ENCODE measurements at regions not wholly inside any gene's neighbourhood (a gene's known extent, or its start where the extent isn't known, plus 50 kb on each side); places are given as distances from the start of the nearest gene placed in this dataset.

GRCh38 chr2:116145031-116145430, 1669.5 kb upstream of the DDX18 start:
- no peaks in the 10 kb centered on the region for H3K27me3 ChIP-seq (replicated peaks; ENCODE audit: control insufficient read depth, insufficient read depth, low read length)
- no peaks in the 10 kb centered on the region for H3K9me3 ChIP-seq
- no peaks in the 10 kb centered on the region for H3K9me3 Mint-ChIP-seq (ENCODE audit: unreplicated experiment)
- H3K4me3 Mint-ChIP-seq (ENCODE audit: unreplicated experiment): no peak overlapping the region
- H3K27ac Mint-ChIP-seq (ENCODE audit: unreplicated experiment): no peak overlapping the region
- no peak overlapping the region for H3K4me3 ChIP-seq (ENCODE audit: low read depth, low read length)
- intact Hi-C loops (cut with micrococcal nuclease; ENCODE audit: unreplicated experiment): no loop called here
- TF ChIP-seq CTCF (IDR thresholded peaks at IDR 0.05; ENCODE audit: insufficient read depth in 1 of 2, low read depth in 1 of 2, low read length in 1 of 2, severe bottlenecking in 1 of 2, unreplicated experiment in 1 of 2): no peak
- H3K4me1 Mint-ChIP-seq (ENCODE audit: low read depth, unreplicated experiment): no peaks in the 10 kb centered on the region
- H3K27me3 Mint-ChIP-seq (ENCODE audit: insufficient read depth, unreplicated experiment): no peaks in the 10 kb centered on the region
- H3K36me3 Mint-ChIP-seq (ENCODE audit: insufficient read depth, unreplicated experiment): no peaks in the 10 kb centered on the region
- H3K4me1 ChIP-seq: no peaks in the 10 kb centered on the region
- no peaks in the 10 kb centered on the region for H3K36me3 ChIP-seq (ENCODE audit: control insufficient read depth, insufficient read depth, low read length)
- no TSS peak for BruUV-seq (replicated peaks)
- ChIA-PET CTCF (no interaction called here), POLR2A (no interaction called here)
- DNase-seq: no peak

DNA sequence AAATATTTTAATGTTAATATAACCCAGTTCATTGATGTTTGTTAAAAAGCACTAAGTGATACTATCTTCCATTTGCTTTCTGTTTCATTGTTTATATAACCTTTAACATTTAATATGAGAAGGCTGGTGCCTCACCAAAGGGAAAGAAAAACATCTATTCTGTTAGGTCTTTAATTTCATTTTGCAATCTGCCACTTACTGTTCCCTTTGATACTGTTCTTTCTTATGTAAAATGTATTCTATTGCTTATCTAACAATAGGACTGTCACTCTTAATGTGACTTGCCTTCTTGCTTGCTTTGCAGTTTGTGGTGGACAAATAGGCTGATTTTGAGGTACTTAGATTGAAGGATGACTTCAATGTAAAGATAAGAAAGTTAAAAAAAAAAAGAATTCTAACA, 1666.1 kb upstream of the DDX18 start:
- TF ChIP-seq CTCF (IDR thresholded peaks at IDR 0.05; ENCODE audit: insufficient read depth in 1 of 2, low read depth in 1 of 2, low read length in 1 of 2, severe bottlenecking in 1 of 2, unreplicated experiment in 1 of 2): no peak
- Mint-ChIP-seq H3K27ac (ENCODE audit: unreplicated experiment) (no peak overlapping the region), H3K9me3 (ENCODE audit: unreplicated experiment) (peaks cover 17% of the 10 kb centered on the region), H3K27me3 (ENCODE audit: insufficient read depth, unreplicated experiment) (no peaks in the 10 kb centered on the region), H3K4me1 (ENCODE audit: low read depth, unreplicated experiment) (no peaks in the 10 kb centered on the region), H3K36me3 (ENCODE audit: insufficient read depth, unreplicated experiment) (no peaks in the 10 kb centered on the region), H3K4me3 (ENCODE audit: unreplicated experiment) (no peak overlapping the region)
- H3K27me3 ChIP-seq (replicated peaks; ENCODE audit: control insufficient read depth, insufficient read depth, low read length): no peaks in the 10 kb centered on the region
- ChIA-PET POLR2A (no interaction called here), CTCF (no interaction called here)
- H3K4me1 ChIP-seq: no peaks in the 10 kb centered on the region
- no peak overlapping the region for H3K4me3 ChIP-seq (ENCODE audit: low read depth, low read length)
- BruUV-seq (replicated peaks): no TSS peak
- intact Hi-C loops (cut with micrococcal nuclease; ENCODE audit: unreplicated experiment): no loop called here
- no peak for DNase-seq
- H3K9me3 ChIP-seq: no peaks in the 10 kb centered on the region
- H3K36me3 ChIP-seq (ENCODE audit: control insufficient read depth, insufficient read depth, low read length): no peaks in the 10 kb centered on the region

DNA sequence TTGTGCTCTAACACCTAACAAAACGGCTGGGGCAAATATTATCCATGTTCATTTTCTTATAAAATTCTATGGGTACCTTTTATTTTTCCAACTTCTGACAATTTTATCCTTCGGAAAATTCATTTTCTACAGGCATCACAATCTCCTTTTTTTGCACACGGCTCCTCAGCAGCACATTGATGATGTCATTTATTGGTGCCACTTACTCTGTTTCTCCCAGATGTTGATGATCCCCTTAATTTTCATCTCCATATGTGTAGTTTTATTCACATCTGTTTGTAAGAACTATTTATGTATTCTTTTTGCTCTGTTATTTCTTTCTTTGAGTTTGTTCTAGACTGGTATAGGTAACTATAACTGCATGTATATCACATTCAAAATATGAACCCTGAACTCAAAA, 1660.8 kb upstream of the DDX18 start:
- Mint-ChIP-seq H3K4me3 (ENCODE audit: unreplicated experiment) (no peak overlapping the region), H3K27me3 (ENCODE audit: insufficient read depth, unreplicated experiment) (no peaks in the 10 kb centered on the region), H3K27ac (ENCODE audit: unreplicated experiment) (no peak overlapping the region), H3K9me3 (ENCODE audit: unreplicated experiment) (peaks cover 28% of the 10 kb centered on the region), H3K4me1 (ENCODE audit: low read depth, unreplicated experiment) (no peaks in the 10 kb centered on the region), H3K36me3 (ENCODE audit: insufficient read depth, unreplicated experiment) (no peaks in the 10 kb centered on the region)
- Histone ChIP-seq H3K4me1 (no peaks in the 10 kb centered on the region), H3K36me3 (ENCODE audit: control insufficient read depth, insufficient read depth, low read length) (no peaks in the 10 kb centered on the region), H3K9me3 (peaks cover 6% of the 10 kb centered on the region; the same call in 1 of the 2 replicates), H3K27me3 (replicated peaks; ENCODE audit: control insufficient read depth, insufficient read depth, low read length) (no peaks in the 10 kb centered on the region), H3K4me3 (ENCODE audit: low read depth, low read length) (no peak overlapping the region)
- ChIA-PET CTCF (no interaction called here), POLR2A (no interaction called here)
- DNase-seq: no peak
- no peak for TF ChIP-seq CTCF (IDR thresholded peaks at IDR 0.05; ENCODE audit: insufficient read depth in 1 of 2, low read depth in 1 of 2, low read length in 1 of 2, severe bottlenecking in 1 of 2, unreplicated experiment in 1 of 2)
- intact Hi-C loops (cut with micrococcal nuclease; ENCODE audit: unreplicated experiment): no loop called here
- BruUV-seq (replicated peaks): no TSS peak
